ENCODE measurements at regions not wholly inside any gene's neighbourhood (a gene's known extent, or its start where the extent isn't known, plus 50 kb on each side); places are given as distances from the start of the nearest gene placed in this dataset.

DNA sequence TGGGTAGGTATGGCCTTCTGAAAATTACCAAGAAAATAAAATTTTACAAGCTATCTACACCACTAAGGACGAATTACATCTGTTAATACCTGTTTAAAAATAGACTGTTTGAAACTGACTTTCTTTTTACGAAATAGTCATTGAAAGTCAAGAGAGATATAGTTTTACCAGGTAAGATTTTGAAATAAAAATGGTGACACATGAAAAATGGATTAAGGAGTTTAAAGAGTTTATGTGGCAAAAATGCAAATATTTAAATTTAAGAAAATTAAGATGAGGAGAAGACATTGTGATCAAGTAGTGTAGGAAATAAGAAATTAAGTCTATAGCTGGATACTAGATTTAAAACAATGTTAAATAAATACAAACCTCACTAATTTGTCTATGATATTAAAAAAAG lies 271.5 kb downstream of the TRIB2 start:
- Mint-ChIP-seq H3K27ac (no peak overlapping the region), H3K4me1 (peaks cover 10% of the 10 kb centered on the region), H3K36me3 (peaks cover 2% of the 10 kb centered on the region), H3K9me3 (peaks cover 7% of the 10 kb centered on the region), H3K4me3 (no peak overlapping the region), H3K27me3 (peaks cover 4% of the 10 kb centered on the region)
- DNase-seq (no peak), ATAC-seq (ENCODE audit: low read depth) (no peak)
- POLR2A ChIA-PET, result no interaction called here

DNA sequence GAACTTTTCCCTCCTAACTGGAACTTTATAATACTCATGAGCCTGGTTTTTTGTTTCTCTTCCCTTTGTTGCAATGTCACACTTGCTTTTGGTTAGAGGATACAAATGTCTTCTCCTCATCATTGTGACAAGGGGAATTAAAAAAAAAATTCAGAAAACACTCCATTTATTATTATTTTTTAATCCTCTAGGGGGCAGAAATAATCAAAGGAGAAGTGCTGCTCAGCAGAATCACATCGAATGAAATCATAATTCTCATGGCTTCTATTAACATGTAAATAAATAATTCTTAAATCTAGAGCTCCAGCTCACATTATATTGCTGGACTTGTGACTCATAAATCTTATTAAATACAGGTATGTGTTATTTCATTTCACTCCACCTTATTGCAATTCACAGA lies 273.8 kb downstream of the TRIB2 start:
- Mint-ChIP-seq H3K27ac (no peak overlapping the region), H3K36me3 (peaks cover 2% of the 10 kb centered on the region), H3K27me3 (peaks cover 11% of the 10 kb centered on the region), H3K9me3 (peaks cover 7% of the 10 kb centered on the region), H3K4me1 (peaks cover 10% of the 10 kb centered on the region), H3K4me3 (no peak overlapping the region)
- DNase-seq (no peak), ATAC-seq (ENCODE audit: low read depth) (no peak)
- POLR2A ChIA-PET, result no interaction called here

DNA sequence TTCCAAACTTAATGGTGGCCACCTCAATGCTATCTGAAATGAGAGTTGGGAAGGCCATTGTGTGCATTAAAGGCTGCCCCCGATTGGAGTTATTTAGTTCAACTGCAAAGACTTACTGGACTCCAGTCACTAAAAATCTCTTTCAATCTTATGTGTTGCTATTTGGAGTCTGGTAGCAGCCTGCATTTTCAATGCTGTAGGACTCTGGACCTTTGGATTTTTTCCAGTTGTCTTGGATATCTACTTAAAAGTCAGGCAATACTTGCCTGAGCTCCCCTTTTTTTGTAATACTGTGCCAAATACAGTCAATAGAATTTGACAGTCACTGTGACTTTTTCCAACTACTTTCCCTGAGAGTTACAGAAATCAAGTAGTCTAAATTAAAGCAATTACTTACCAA lies 281.9 kb downstream of the TRIB2 start:
- Mint-ChIP-seq H3K4me3 (no peak overlapping the region), H3K9me3 (no peaks in the 10 kb centered on the region), H3K27me3 (peaks cover 9% of the 10 kb centered on the region), H3K36me3 (no peaks in the 10 kb centered on the region), H3K4me1 (peaks cover 6% of the 10 kb centered on the region), H3K27ac (no peak overlapping the region)
- no peak for DNase-seq
- ATAC-seq (ENCODE audit: low read depth), result no peak
- POLR2A ChIA-PET, result no interaction called here

DNA sequence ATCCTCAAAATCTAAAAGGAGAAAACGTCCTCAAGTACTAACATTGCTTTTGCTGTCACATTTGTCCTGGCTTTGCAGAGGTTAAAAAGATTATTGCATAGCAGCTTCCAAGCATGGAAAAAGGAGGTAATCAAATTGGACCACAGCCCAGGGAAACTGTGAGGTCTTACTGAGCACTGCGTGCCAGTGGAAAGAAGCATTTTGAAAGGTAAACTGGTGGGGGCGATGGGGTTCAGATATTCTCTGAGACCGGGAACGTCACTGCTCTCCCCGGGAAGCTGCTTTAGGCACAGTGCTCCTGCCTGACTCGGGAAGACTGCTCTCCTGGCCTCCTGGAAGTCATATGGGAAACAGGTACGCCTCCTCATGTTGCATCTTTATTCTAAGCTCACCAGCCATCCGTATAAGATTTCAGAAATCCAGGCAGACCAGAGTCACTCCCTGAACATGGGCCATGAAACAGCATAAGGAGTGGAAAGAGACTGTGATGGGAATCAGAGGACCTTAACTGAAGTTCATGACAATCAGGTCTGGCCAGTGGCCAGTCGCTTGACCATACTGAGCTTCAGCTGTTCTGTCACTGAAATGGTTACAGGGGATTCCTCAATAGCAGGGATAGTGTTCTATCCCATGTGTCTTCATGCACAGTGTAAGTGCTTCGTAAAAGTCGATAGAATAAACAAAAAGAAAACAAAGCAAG lies 284.1 kb downstream of the TRIB2 start:
- Mint-ChIP-seq H3K4me1 (peaks cover 6% of the 10 kb centered on the region), H3K9me3 (no peaks in the 10 kb centered on the region), H3K4me3 (no peak overlapping the region), H3K36me3 (no peaks in the 10 kb centered on the region), H3K27ac (no peak overlapping the region), H3K27me3 (peaks cover 8% of the 10 kb centered on the region)
- POLR2A ChIA-PET, result no interaction called here
- ATAC-seq (ENCODE audit: low read depth) (no peak), DNase-seq (no peak)

DNA sequence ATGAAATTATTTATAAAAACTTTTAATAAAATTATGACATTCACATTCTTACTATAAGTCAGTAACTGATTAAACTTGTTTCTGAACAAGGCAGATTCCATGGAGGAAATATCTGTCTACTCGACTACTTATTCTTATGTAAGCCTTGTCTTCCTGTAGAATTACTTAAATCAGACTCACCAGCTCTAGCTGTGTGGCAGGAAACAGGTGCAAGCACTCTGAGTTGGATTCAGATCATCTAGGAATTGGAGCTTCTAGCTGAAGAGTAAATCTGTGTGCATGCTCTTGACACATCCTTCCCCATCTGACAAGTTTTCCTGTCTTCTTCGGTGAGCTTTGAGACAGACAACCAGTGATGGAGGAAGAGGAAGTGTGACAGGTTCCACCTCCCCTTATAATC lies 284.7 kb downstream of the TRIB2 start:
- H3K9me3 Mint-ChIP-seq, result no peaks in the 10 kb centered on the region
- POLR2A ChIA-PET, result no interaction called here
- peaks cover 6% of the 10 kb centered on the region for H3K4me1 Mint-ChIP-seq
- no peak for DNase-seq
- H3K27me3 Mint-ChIP-seq, result peaks cover 5% of the 10 kb centered on the region
- no peaks in the 10 kb centered on the region for H3K36me3 Mint-ChIP-seq
- H3K4me3 Mint-ChIP-seq, result no peak overlapping the region
- H3K27ac Mint-ChIP-seq, result no peak overlapping the region
- ATAC-seq (ENCODE audit: low read depth), result no peak

DNA sequence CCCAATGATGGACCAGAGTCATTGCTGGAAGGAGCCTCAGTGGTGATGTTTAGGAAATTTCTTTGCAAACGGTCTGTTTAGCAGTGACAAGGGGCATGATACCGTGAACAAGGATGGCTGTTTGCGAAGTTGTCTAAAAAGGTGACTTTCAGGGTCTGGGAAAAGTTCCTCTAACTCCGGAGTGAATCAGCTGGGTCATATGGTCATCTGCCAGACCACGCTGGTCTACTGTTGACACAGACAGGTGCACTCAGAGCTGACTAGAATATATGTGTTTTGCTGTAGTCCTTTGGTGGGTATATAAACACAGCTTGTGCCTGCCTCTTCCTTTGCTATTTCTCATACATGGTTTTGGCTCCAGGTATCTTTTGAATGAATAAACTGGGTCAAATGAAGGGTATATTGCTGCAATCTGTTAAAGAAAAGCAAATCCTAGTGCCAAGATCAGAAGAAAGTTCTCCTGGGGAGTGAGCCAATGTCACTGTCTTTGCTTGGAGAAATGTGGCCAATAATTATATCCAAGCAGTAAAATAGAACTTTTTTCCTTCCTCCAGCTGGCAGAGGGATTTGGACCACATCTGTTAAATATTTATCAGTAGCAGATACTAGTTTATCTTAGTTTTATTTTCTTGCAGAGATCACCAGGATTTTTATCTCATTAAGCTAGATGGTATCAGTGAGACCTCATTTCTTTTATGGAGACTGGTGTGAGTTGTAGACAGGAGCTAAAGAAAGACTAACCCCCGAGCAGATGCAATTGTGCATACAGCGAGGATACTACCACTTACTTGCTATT lies 286.0 kb downstream of the TRIB2 start:
- Mint-ChIP-seq H3K9me3 (no peaks in the 10 kb centered on the region), H3K27me3 (peaks cover 11% of the 10 kb centered on the region), H3K36me3 (no peaks in the 10 kb centered on the region), H3K27ac (no peak overlapping the region), H3K4me3 (no peak overlapping the region), H3K4me1 (peaks cover 8% of the 10 kb centered on the region)
- ATAC-seq (ENCODE audit: low read depth) (no peak), DNase-seq (no peak)
- POLR2A ChIA-PET, result no interaction called here

DNA sequence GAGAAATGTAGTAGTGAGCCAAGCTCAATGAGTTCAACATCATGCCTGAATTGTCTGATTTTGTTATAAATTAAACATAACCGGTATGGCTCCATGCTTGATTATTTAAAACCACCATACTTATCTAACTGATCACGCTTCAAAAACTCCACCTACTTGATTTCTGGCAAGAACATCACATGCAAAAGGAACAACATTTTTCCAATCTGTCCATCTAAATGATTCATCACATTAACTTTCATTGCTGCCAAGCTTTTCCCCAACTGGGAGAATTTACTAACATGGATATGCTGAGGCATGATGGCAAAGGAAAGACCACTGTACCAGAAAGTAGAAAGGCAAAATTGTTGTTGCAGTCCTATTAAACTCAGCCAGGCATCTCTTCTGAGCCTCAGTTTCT lies 286.8 kb downstream of the TRIB2 start:
- no peak for ATAC-seq (ENCODE audit: low read depth)
- H3K9me3 Mint-ChIP-seq, result no peaks in the 10 kb centered on the region
- no peak overlapping the region for H3K27ac Mint-ChIP-seq
- H3K4me1 Mint-ChIP-seq, result peaks cover 8% of the 10 kb centered on the region
- no peaks in the 10 kb centered on the region for H3K36me3 Mint-ChIP-seq
- POLR2A ChIA-PET, result no interaction called here
- H3K4me3 Mint-ChIP-seq, result no peak overlapping the region
- peaks cover 13% of the 10 kb centered on the region for H3K27me3 Mint-ChIP-seq
- DNase-seq, result no peak

DNA sequence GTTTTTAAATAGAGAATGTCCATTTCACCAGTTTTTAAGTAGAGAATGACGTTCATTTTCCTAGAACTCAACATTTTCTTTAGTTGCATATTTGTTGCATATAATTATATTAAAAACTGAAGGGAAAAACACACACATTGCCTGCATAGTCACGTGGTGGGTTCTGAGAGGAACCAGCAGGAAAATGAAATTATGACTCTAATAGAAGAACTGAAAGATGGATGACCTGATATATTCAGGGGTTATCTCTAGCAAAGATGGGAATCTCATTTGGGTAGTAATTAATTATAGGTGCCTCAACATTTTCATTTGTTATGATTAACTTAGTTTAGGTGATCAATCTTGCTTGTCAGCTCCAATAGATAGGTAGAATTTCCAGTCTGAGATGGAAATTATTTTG lies 288.3 kb downstream of the TRIB2 start:
- Mint-ChIP-seq H3K9me3 (no peaks in the 10 kb centered on the region), H3K27me3 (peaks cover 19% of the 10 kb centered on the region), H3K4me1 (peaks cover 8% of the 10 kb centered on the region), H3K36me3 (no peaks in the 10 kb centered on the region), H3K4me3 (no peak overlapping the region), H3K27ac (no peak overlapping the region)
- ATAC-seq (ENCODE audit: low read depth) (no peak), DNase-seq (no peak)
- POLR2A ChIA-PET, result no interaction called here

DNA sequence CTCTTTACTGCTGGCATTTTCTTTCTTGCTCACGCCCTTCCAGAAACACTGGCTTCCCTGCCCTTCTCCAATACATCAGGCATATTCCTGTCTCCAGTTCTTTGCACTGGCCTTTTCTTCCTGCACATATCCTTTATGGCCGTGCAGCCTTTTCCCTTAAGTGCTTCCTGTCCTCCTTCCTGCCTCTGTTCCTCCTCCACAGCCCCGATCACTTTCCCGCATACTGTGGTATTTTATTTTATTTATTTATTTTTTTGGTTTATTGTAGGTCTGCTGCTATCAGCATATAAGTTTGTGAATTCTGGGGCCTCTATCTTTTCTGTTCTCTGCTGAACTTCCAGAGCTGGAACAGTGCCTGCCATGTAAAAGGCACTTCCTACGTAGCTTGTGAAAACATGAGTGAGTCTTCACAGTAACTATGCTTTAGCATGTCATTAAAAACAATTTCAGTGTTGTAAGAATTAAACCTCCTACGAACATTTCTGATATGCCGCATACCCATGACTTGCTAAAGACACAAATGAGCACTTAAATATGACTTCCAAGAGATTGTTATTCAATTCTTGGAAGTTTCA lies 289.1 kb downstream of the TRIB2 start:
- H3K9me3 Mint-ChIP-seq, result no peaks in the 10 kb centered on the region
- no peak overlapping the region for H3K4me3 Mint-ChIP-seq
- H3K27me3 Mint-ChIP-seq, result peaks cover 19% of the 10 kb centered on the region
- POLR2A ChIA-PET, result no interaction called here
- ATAC-seq (ENCODE audit: low read depth) (no peak), DNase-seq (no peak)
- H3K36me3 Mint-ChIP-seq, result no peaks in the 10 kb centered on the region
- no peak overlapping the region for H3K27ac Mint-ChIP-seq
- H3K4me1 Mint-ChIP-seq, result peaks cover 8% of the 10 kb centered on the region

DNA sequence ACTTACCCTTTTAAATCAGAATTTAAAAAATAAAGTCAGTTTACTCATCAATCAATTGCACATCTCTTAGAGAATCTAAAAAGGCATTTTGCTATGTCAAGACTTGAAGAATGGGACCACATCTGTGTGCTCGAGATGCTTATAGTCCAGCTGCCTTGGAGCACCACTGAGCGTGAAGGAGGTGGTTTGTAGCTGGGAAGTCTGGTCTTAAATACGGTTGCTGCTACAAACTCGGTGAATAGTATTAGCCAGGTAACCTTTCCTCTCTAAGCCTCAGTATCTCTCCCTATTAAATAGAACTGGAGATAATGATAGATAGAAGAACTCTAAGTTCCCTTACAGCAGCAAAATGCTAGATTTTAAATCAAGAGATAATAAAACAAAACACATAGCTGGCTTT lies 289.7 kb downstream of the TRIB2 start:
- Mint-ChIP-seq H3K4me3 (no peak overlapping the region), H3K27me3 (peaks cover 19% of the 10 kb centered on the region), H3K27ac (no peak overlapping the region), H3K36me3 (no peaks in the 10 kb centered on the region), H3K9me3 (no peaks in the 10 kb centered on the region), H3K4me1 (peaks cover 7% of the 10 kb centered on the region)
- POLR2A ChIA-PET, result interaction anchor here (0.7 to 1.1 kb wide), 2 partner anchors 37 to 74 kb away, joined by 3 read pairs; no protein-coding TSS in a partner anchor
- ATAC-seq (ENCODE audit: low read depth), result no peak
- no peak for DNase-seq

DNA sequence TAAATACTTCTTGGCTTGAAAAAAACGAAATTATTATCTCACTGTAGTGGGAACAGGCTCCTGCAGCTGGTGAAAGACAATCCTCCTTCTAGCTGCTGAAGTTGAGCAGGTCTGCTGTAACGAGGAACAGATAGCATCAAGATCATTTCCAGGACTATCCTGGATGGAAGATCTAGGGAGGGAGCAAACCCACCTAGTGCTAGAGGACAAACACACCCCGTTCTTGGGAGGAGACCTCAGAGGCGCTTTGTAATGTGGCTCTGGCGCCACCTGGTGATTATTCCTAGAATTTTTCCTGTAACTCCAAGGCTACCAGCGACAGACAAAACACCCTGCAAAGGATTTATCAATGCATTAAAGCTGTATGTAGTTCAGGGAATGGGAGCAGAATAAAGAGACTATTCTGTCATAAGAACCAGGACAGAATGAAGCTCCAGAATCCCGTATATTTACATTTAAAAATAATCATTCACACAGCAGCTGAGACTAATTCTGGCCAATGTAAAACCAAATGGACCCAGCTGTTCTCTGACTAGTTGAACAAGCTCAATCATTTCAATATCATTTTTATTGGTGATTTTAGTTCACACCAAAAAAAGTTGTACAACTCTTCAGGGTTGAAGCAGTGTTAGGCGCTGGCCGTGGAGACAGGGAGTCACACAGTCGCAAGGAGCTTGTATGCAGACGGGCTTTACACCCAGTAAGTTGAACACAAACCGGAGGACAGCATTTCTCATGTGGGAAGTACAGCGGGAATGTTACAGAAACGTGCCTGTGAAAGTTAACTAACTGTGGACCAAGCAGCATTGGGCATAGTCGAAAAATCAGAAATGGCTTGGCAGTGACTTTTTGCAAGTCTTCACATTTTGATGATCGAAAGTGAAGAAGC lies 290.3 kb downstream of the TRIB2 start:
- POLR2A ChIA-PET, result interaction anchor here (0.7 to 1.1 kb wide), 2 partner anchors 37 to 75 kb away, joined by 3 read pairs; no protein-coding TSS in a partner anchor
- H3K9me3 Mint-ChIP-seq, result no peaks in the 10 kb centered on the region
- H3K27ac Mint-ChIP-seq, result no peak overlapping the region
- H3K4me3 Mint-ChIP-seq, result no peak overlapping the region
- DNase-seq, result peak; percentile 51
- H3K36me3 Mint-ChIP-seq, result no peaks in the 10 kb centered on the region
- H3K4me1 Mint-ChIP-seq, result peaks cover 2% of the 10 kb centered on the region
- H3K27me3 Mint-ChIP-seq, result peaks cover 19% of the 10 kb centered on the region
- ATAC-seq (ENCODE audit: low read depth), result peak; percentile 78

DNA sequence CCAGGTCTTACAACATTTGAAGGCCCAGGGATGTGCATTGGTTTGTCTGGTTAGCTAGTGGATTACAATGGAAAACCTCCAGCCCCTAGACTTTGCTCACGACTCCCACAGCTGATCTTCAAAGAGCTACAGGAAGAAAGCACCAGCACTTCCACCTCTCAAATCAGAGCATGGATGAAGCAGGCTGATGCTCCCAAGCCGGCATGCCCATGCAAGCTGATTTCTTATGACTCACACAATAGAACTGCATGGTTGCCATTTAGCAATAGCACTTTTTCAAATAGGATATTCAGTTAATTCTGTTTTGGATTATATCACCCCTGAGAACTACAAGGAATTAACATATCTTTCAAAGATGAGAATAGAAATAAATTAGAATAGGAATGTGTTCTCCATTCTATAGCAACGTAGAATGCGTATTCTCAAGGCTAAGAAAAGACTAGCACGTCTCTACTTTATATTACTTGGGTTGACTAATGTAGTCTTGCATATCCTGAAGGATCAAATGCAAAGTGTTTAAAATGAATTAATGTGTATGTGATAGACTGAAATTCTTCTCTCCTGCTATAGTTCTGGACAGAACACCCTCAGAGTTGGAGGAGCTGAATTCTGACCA lies 292.4 kb downstream of the TRIB2 start:
- Mint-ChIP-seq H3K4me1 (peaks cover 2% of the 10 kb centered on the region), H3K36me3 (no peaks in the 10 kb centered on the region), H3K27ac (no peak overlapping the region), H3K27me3 (peaks cover 20% of the 10 kb centered on the region), H3K9me3 (no peaks in the 10 kb centered on the region), H3K4me3 (no peak overlapping the region)
- POLR2A ChIA-PET, result no interaction called here
- ATAC-seq (ENCODE audit: low read depth), result no peak
- DNase-seq, result no peak

DNA sequence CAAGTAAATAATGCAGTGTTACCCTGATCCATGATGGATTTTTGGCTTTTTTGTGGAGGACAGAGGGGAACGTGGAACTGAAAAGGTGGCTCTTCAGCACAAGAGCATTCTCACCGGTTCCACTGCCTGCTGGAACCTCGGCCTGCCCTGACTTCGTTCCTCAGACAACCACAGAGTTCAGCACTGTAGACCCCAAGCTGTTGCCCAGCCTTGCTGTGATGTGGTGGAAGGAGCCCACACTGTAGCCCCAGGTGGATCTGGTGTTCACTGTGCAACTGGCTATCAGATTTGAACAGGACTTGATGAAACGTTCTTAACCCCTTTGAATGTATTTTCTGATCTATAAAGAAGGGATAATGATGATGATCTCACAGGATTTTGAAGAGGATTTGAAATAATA lies 293.5 kb downstream of the TRIB2 start:
- H3K4me3 Mint-ChIP-seq, result no peak overlapping the region
- no peaks in the 10 kb centered on the region for H3K36me3 Mint-ChIP-seq
- H3K9me3 Mint-ChIP-seq, result no peaks in the 10 kb centered on the region
- ATAC-seq (ENCODE audit: low read depth) (no peak), DNase-seq (no peak)
- peaks cover 2% of the 10 kb centered on the region for H3K4me1 Mint-ChIP-seq
- no peak overlapping the region for H3K27ac Mint-ChIP-seq
- H3K27me3 Mint-ChIP-seq, result peaks cover 27% of the 10 kb centered on the region
- POLR2A ChIA-PET, result no interaction called here
